ENCODE measurements at regions not wholly inside any gene's neighbourhood (a gene's known extent, or its start where the extent isn't known, plus 50 kb on each side); places are given as distances from the start of the nearest gene placed in this dataset.
"Not testable (repeated sequence)": the region's sequence is repeated elsewhere in the genome, so short reads cannot be mapped to it uniquely, and the experiment has no call there.

DNA sequence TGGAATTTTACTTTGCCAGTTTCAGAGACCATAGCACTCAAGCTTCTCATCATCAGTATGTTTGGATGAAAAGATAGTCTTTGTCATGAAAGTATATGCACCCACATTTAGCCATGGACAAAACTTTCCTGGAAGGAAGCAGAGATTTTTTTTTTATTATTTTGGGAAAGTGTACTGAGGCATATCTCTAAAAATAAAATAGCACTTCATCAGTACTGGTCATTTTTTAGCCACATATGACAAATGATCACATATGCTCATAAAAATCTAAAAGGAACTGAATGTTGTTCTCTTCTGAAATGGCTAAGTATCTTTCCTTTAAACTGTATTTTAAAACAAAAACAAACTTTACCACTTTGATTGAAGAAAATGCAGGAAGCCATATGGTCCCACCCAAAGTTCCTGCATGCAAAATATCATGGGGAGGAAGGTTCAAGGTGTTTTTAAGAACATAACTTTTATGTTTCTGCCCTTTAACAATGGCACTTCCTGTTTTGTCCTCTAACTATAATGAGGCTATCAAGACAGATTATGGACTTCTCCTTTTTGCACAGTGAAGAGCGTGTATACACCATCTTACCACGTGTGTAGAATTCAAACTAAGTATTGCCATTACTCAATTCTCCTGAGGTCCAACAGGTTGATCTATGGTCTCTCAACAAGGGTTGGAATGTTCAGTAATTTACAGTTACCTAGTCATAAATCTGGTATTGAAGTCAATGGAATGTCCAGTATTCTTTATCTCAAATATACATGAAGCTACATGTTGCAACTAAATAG, 77.1 kb upstream of the SLC39A10 start:
- Histone ChIP-seq H3K4me3 (no peak overlapping the region), H3K9ac (peak overlapping the region in 2 of 11 experiments; percentile 4 to 8; a peak in 2 of 22 replicates), H4K20me1 (no peaks in the 10 kb centered on the region), H3K4me2 (peak overlapping the region in 9 of 11 experiments; percentile 2 to 76 (median 8); a peak in 14 of 22 replicates), H3K36me3 (no peaks in the 10 kb centered on the region), H3K4me1 (peaks cover 14 to 48% (median 29%) of the 10 kb centered on the region in 10 experiments; a peak in 19 of 20 replicates), H3K9me3 (replicated peaks in 1 of 11) (peaks cover 0 to 8% (median 0%) of the 10 kb centered on the region in 11 experiments; a peak in 3 of 22 replicates), H3K27ac (peak overlapping the region in 8 of 11 experiments; percentile 16 to 72 (median 49); a peak in 13 of 22 replicates), H3K27me3 (no peaks in the 10 kb centered on the region)
- no peak for TF ChIP-seq Cebpa-rat (IDR thresholded peaks at IDR 0.05)

DNA sequence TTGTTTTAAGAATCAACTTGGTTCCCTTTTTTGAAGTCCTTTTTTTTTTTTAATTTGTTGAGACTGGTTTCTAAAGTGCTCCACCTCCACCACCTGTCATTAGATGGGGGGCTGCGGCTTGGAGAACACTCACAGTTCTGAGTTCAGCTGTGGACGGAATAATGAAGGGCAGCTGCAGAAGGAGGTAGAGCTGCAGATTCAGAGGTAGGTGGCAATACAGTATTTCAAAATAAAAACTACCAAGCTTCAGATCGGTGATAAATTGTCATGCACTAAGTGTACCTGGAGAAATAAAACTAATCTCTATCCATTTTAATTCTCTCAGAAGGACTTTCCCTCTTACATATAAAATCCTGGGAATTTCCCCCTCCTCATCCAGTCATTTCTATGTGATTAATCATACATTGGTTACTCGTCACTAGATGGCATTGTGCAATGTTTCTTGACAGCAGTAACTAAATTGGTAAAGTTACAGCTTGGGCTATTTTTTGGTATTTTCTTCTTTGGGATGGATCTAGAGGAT, 81.1 kb upstream of the SLC39A10 start:
- H3K27ac ChIP-seq = peak overlapping the region in 10 of 11 experiments; percentile 5 to 57 (median 30); a peak in 13 of 22 replicates

DNA sequence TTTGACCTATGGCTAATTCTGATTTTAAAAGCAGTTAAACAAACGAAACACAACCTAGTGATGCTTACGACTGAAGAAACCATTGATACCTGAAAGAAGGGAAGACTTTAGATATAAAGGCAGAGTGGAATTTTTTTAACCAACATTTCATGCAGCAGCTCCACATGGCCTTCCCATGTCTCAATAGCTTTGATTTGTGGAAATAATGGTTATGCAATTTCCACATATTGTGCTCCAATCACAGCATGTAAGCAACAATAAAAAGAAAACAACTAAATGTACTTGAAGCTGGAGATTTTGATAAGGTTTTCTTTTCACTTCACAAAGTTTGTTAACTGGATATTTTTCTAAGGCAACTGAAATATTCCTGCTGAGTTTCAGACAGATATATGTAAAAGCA, 82.0 kb upstream of the SLC39A10 start:
- Histone ChIP-seq H3K36me3 (no peaks in the 10 kb centered on the region), H3K4me3 (no peak overlapping the region), H3K9me3 (replicated peaks in 1 of 11) (peaks cover 0 to 11% (median 4%) of the 10 kb centered on the region in 11 experiments; a peak in 11 of 22 replicates), H3K9ac (no peak overlapping the region), H3K27me3 (no peaks in the 10 kb centered on the region), H3K4me2 (peak overlapping the region in 8 of 11 experiments; percentile 11 to 77 (median 40); a peak in 11 of 22 replicates), H3K27ac (peak overlapping the region in 5 of 11 experiments; percentile 20 to 79 (median 46); a peak in 6 of 22 replicates), H3K4me1 (peaks cover 37 to 74% (median 48%) of the 10 kb centered on the region in 10 experiments), H4K20me1 (no peaks in the 10 kb centered on the region)
- TF ChIP-seq Cebpa-rat (IDR thresholded peaks at IDR 0.05) = no peak

More for the DNA sequence above, 81.1 kb upstream of the SLC39A10 start:
- Histone ChIP-seq H3K9me3 (replicated peaks in 1 of 11) (peaks cover 0 to 10% (median 4%) of the 10 kb centered on the region in 11 experiments; a peak in 11 of 22 replicates), H3K9ac (peak overlapping the region in 6 of 11 experiments; percentile 16 to 50 (median 22); a peak in 8 of 22 replicates), H3K4me3 (no peak overlapping the region), H3K4me2 (peak overlapping the region; percentile 7 to 77 (median 54); a peak in 19 of 22 replicates), H3K36me3 (no peaks in the 10 kb centered on the region), H3K4me1 (peaks cover 32 to 77% (median 50%) of the 10 kb centered on the region in 10 experiments), H4K20me1 (no peaks in the 10 kb centered on the region), H3K27me3 (no peaks in the 10 kb centered on the region)
- TF ChIP-seq Cebpa-rat (IDR thresholded peaks at IDR 0.05) = peak in 2 of 11 experiments; percentile 41 to 57; a peak in 3 of 22 replicates

DNA sequence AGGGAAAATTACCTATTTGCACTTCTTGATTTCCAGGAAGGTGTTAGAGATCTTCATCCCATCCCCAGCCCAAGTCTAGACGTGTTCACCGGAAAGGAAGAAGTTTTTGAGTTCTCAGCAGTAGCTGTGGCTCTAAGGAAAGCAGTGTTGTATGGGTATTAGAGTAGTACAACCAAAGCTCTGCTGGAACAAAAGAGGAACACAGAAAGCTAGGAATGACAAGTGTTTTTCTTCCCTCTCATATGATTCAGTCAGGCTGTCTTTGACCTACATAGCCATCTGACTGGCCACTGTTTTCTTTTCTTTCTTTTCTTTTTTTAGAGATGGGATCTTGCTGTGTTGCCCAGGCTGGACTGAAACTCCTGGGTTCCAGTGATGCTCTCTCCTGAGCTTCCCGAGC, 82.7 kb upstream of the SLC39A10 start:
- peak overlapping the region in 7 of 11 experiments; percentile 11 to 77 (median 41); a peak in 13 of 22 replicates for H3K4me2 ChIP-seq
- H3K9ac ChIP-seq = no peak overlapping the region; a peak in 1 of 22 replicates
- no peaks in the 10 kb centered on the region for H3K27me3 ChIP-seq
- H3K4me3 ChIP-seq = no peak overlapping the region
- H3K36me3 ChIP-seq = no peaks in the 10 kb centered on the region
- peaks cover 39 to 74% (median 50%) of the 10 kb centered on the region in 10 experiments for H3K4me1 ChIP-seq
- no peak for TF ChIP-seq Cebpa-rat (IDR thresholded peaks at IDR 0.05)
- H4K20me1 ChIP-seq = no peaks in the 10 kb centered on the region
- peak overlapping the region in 7 of 11 experiments; percentile 20 to 79 (median 41); a peak in 11 of 22 replicates for H3K27ac ChIP-seq
- peaks cover 0 to 11% (median 4%) of the 10 kb centered on the region in 11 experiments; a peak in 11 of 22 replicates for H3K9me3 ChIP-seq (replicated peaks in 1 of 11)

DNA sequence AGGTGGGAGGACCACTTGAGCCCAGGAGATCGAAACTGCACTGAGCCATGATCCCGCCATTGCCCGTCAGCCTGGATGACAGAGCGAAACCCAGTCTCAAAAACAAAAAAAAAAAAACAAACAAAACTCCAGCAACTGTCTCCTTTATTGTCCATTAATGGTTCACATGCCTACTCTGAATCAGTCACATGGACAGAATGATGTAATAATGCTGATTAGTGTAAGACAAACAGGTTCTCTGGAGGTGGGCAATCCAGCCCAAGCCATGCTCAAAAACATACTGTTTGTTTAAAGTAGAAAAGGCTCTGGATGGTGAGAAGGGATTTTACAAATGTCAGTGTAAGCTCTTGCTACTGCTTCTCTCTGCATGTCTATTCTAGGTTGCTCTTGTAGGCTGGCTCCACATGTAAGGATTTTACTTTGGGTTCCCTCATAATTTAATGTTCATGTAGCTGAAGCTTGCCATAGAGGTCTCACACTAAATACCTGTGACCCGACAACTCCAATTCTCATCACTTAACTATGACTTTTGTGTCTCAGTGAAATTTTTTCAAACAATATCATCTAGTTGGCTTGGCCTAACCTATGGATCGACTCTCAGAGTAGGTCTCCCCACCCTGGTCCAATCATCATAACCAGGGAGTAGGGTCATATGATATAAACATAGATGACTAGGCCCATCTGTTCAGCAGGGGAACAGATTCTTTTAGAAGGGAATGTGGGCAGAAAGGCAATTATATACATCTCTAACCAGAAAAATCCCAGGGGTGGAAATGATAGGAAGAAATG, 83.9 kb upstream of the SLC39A10 start:
- Histone ChIP-seq H3K4me3 (no peak overlapping the region), H3K36me3 (no peaks in the 10 kb centered on the region), H3K9me3 (replicated peaks in 1 of 11) (peaks cover 0 to 11% (median 4%) of the 10 kb centered on the region in 11 experiments; a peak in 11 of 22 replicates), H3K9ac (no peak overlapping the region), H3K27me3 (no peaks in the 10 kb centered on the region), H3K27ac (peak overlapping the region in 3 of 11 experiments; percentile 15 to 25 (median 19); a peak in 4 of 22 replicates), H4K20me1 (no peaks in the 10 kb centered on the region), H3K4me1 (peaks cover 41 to 71% (median 50%) of the 10 kb centered on the region in 10 experiments), H3K4me2 (peak overlapping the region in 6 of 11 experiments; percentile 10 to 77 (median 24); a peak in 8 of 22 replicates)
- TF ChIP-seq Cebpa-rat (IDR thresholded peaks at IDR 0.05) = no peak

DNA sequence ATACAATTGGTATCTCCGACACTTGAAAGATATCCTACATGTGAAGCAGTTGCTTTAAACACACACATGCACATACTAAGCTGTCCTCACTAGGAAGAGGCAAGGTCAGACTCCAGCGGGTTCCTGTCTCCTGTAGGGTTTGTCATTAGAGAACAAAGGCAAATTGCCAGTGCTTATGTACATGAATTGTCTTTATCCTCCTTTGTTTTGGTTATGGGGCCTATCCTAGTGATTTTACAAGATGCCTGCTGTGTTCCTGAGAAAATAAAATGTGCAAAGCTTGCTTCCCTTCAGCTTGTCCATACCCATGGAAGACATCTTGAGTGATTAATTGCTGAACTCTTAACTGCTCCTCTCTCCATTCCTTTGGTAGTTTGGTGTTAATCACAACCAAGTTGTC, 86.7 kb upstream of the SLC39A10 start:
- TF ChIP-seq Cebpa-rat (IDR thresholded peaks at IDR 0.05) = no peak

DNA sequence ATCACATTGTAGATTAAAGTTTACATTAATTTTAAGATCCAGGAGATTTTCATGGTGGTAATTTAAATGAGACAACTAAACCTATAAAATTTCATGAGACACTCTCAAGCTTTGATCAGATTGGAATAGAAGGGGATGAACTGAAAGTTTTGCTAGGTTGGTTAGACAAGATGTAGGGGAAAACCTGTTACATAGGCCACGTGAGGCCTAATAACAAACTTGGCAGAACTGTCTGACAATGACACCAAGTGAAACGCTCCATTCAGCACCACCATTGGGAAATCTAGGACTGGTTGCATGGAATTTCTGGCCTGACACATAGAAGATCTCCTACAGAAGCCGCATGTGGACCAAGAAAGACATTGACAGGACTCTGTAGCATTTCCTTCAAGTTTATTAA, 87.8 kb upstream of the SLC39A10 start:
- Histone ChIP-seq H3K4me3 (no peak overlapping the region), H3K9ac (no peak overlapping the region; a peak in 1 of 22 replicates), H3K27me3 (no peaks in the 10 kb centered on the region), H3K4me2 (peak overlapping the region; percentile 19 to 51 (median 43); a peak in 18 of 22 replicates), H3K4me1 (peaks cover 17 to 39% (median 30%) of the 10 kb centered on the region in 10 experiments), H3K36me3 (no peaks in the 10 kb centered on the region), H4K20me1 (no peaks in the 10 kb centered on the region), H3K9me3 (replicated peaks in 1 of 11) (peaks cover 0 to 37% (median 29%) of the 10 kb centered on the region in 11 experiments; a peak in 18 of 22 replicates), H3K27ac (peak overlapping the region in 4 of 11 experiments; percentile 2 to 18 (median 9); a peak in 1 of 22 replicates)
- TF ChIP-seq Cebpa-rat (IDR thresholded peaks at IDR 0.05) = no peak

More for the DNA sequence above, 86.7 kb upstream of the SLC39A10 start:
- H3K27ac ChIP-seq = peak overlapping the region in 2 of 11 experiments; percentile 19 to 27; a peak in 3 of 22 replicates
- no peak overlapping the region for H3K9ac ChIP-seq
- H3K4me1 ChIP-seq = peaks cover 27 to 49% (median 39%) of the 10 kb centered on the region in 10 experiments
- peaks cover 0 to 28% (median 21%) of the 10 kb centered on the region in 11 experiments; a peak in 18 of 22 replicates for H3K9me3 ChIP-seq (replicated peaks in 1 of 11)
- H4K20me1 ChIP-seq = no peaks in the 10 kb centered on the region
- no peaks in the 10 kb centered on the region for H3K27me3 ChIP-seq
- no peak overlapping the region for H3K4me3 ChIP-seq
- peak overlapping the region in 6 of 11 experiments; percentile 16 to 48 (median 28); a peak in 8 of 22 replicates for H3K4me2 ChIP-seq
- no peaks in the 10 kb centered on the region for H3K36me3 ChIP-seq

DNA sequence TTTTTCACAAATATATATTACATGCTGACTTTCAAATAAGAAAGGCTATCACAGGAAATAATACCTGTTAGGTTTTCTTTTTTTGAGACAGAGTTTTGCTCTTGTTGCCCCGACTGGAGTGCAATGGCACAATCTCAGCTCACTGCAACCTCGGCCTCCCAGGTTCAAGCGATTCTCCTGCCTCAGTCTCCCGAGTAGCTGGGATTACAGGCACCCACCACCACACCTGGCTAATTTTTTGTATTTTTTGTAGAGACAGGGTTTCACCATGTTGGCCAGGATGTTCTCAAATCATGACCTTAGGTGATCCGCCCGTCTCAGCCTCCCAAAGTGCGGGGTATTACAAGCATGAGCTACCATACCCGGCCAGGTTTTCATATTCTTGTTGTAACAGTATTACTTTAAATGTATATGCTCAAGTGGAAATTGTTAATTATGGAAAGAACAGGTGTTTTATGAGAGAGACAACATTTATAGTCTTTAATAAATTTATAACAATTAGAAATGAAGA, 92.3 kb upstream of the SLC39A10 start:
- Histone ChIP-seq H3K4me1 (peaks cover 36 to 41% (median 37%) of the 10 kb centered on the region in 10 experiments), H3K9me3 (replicated peaks in 1 of 11) (peaks cover 0 to 50% (median 39%) of the 10 kb centered on the region in 11 experiments; a peak in 19 of 22 replicates), H3K27ac (0 out of 22 replicates have a peak overlapping the region, but pooled peaks of 1 of the 11 experiments have one; percentile 44)
- not testable (repeated sequence) for H3K36me3 ChIP-seq, H4K20me1 ChIP-seq, H3K27me3 ChIP-seq, H3K9ac ChIP-seq, H3K4me2 ChIP-seq, H3K4me3 ChIP-seq
